K562 (cell line): ENCODE measurements at regions not wholly inside any gene's neighbourhood (a gene's known extent, or its start where the extent isn't known, plus 50 kb on each side); places are given as distances from the start of the nearest gene placed in this dataset.

Experiments
- ATAC-seq: fragments of 200-7000 bp; cut with Tn5 transposase; 3 replicates; pipeline ENCODE4 v1.9.1; 2020; ENCODE audit warnings: moderate library complexity
- BruUV-seq: library from RNA; stranded (reverse); fragments of 400-500 nt; replicated peaks from 2 replicates; lab custom pipeline; 2021; lab: Mats Ljungman, UMichigan
- CTCF ChIA-PET: fragments of 300-600 bp; formaldehyde crosslinking; extraction: SDS; loops from one replicate; lab custom pipeline; 2021; ENCODE audit warnings: low intra/inter-chr PET ratio; lab: Yijun Ruan, JAX
- POLR2A ChIA-PET: fragments of 300-600, 350-650 bp; sonication (Branson Sonifier 250); formaldehyde crosslinking; extraction: SDS; loops from one replicate; lab custom pipeline; 2021; ENCODE audit warnings: antibody characterized with exemption, inconsistent platforms; lab: Yijun Ruan, JAX
- DNase-seq, 4 experiments: peaks; one replicate each; pipeline versions ENCODE4 v3.0.0 to v3.0.0-alpha.2; 2011 to 2018; ENCODE audit warnings: low spot score in 3 of 4, mixed read lengths in 3 of 4; ENCODE audit errors: extremely low read depth in 1 of 4
- FAIRE-seq: peaks from 2 replicates; lab custom pipeline; 2011; peaks lifted over from hg19 to GRCh38; lab: Jason Lieb, UNC
- H2AFZ ChIP-seq: 2 replicates; pipeline ENCODE4 v1.6.0; 2011; ENCODE audit warnings: low read depth, low read length, control low read depth, inconsistent platforms
- H3K27ac ChIP-seq: fragments of 200-600 bp; 3 replicates; pipeline ENCODE4 v1.8.0; 2011; ENCODE audit warnings: low read depth, mild to moderate bottlenecking, control low read depth, inconsistent platforms, low read length, moderate library complexity, mixed read lengths; ENCODE audit errors: extremely low read depth
- H3K27me3 ChIP-seq, 2 experiments: fragments of 300-600 bp in 1 of 2; 2 replicates in 1 of 2; 3 replicates in 1 of 2; pipeline versions ENCODE4 v1.6.0 to v1.8.0; 2011; ENCODE audit warnings: inconsistent platforms in 2 of 2, low read length in 2 of 2, mild to moderate bottlenecking in 1 of 2, mixed read lengths in 1 of 2, moderate library complexity in 1 of 2; ENCODE audit not compliant: control insufficient read depth in 2 of 2, insufficient read depth in 2 of 2
- H3K36me3 ChIP-seq: fragments of 300-600 bp; 3 replicates; pipeline ENCODE4 v1.8.0; 2011; ENCODE audit warnings: mild to moderate bottlenecking, low read length, inconsistent platforms; ENCODE audit not compliant: control insufficient read depth, insufficient read depth
- H3K4me1 ChIP-seq, 2 experiments: fragments of 200-600 bp in 1 of 2; replicated peaks in 1 of 2; 2 replicates in 1 of 2; 3 replicates in 1 of 2; pipeline versions ENCODE4 v1.5.1 to v1.8.0; 2011; ENCODE audit warnings: inconsistent platforms in 2 of 2, low read length in 2 of 2, mild to moderate bottlenecking in 1 of 2, mixed read lengths in 1 of 2, moderate library complexity in 1 of 2; ENCODE audit not compliant: control insufficient read depth in 2 of 2, insufficient read depth in 2 of 2
- H3K4me2 ChIP-seq: 2 replicates; pipeline ENCODE4 v1.6.1; 2011; ENCODE audit warnings: low read length, control low read depth, inconsistent platforms, mixed read lengths; ENCODE audit not compliant: insufficient read depth
- H3K4me3 ChIP-seq: fragments of 200-600 bp; sonication (generic), shearing (Covaris generic); 2 replicates; pipeline ENCODE4 v1.5.1; 2016; ENCODE audit warnings: control low read depth, inconsistent platforms
- H3K79me2 ChIP-seq: fragments of 200-600 bp; 3 replicates; pipeline ENCODE4 v1.8.0; 2011; ENCODE audit warnings: low read length, inconsistent platforms; ENCODE audit not compliant: control insufficient read depth, insufficient read depth
- H3K9ac ChIP-seq, 2 experiments: 2 replicates each; pipeline versions ENCODE4 v1.6.0 to v1.6.1; 2011; ENCODE audit warnings: low read depth in 2 of 2, low read length in 2 of 2, control low read depth in 1 of 2, inconsistent platforms in 1 of 2, mild to moderate bottlenecking in 1 of 2, mixed read lengths in 1 of 2; ENCODE audit not compliant: insufficient read depth in 1 of 2
- H3K9me1 ChIP-seq: one replicate; pipeline ENCODE4 v1.6.0; 2011; ENCODE audit warnings: inconsistent platforms, mild to moderate bottlenecking, low read length, moderate library complexity; ENCODE audit not compliant: control insufficient read depth, insufficient read depth
- H3K9me3 ChIP-seq: replicated peaks from 2 replicates; pipeline ENCODE4 v1.5.1; 2011; ENCODE audit warnings: low read depth, low read length, inconsistent platforms; ENCODE audit not compliant: control insufficient read depth, insufficient read depth
- H4K20me1 ChIP-seq: replicated peaks from 2 replicates; pipeline ENCODE4 v1.6.1; 2011; ENCODE audit warnings: low read length, inconsistent platforms, mixed read lengths; ENCODE audit not compliant: control insufficient read depth, insufficient read depth
- CREB3 ChIP-seq: fragments of 450-650 bp; conservative IDR thresholded peaks from 2 replicates; pipeline ENCODE4 v1.6.1; 2016; ENCODE audit warnings: missing genetic modification characterization, low read depth, mild to moderate bottlenecking, missing compliant biosample characterization, moderate library complexity
- CREM ChIP-seq: IDR thresholded peaks from 2 replicates; pipeline ENCODE4 v1.6.1; 2014; ENCODE audit warnings: antibody characterized with exemption, low read depth
- TAF1 ChIP-seq: IDR thresholded peaks from 2 replicates; pipeline ENCODE4 v1.6.1; 2011; ENCODE audit warnings: mild to moderate bottlenecking, low read length, moderate library complexity; ENCODE audit not compliant: insufficient read depth, control insufficient read depth, severe bottlenecking; ENCODE audit errors: extremely low read depth
- WGBS: fragments of 100-300 bp; shearing (Covaris generic); methylation state at CpG from one replicate; pipeline ENCODE4 v1.1.6; 2016; ENCODE audit warnings: low coverage, mixed read lengths; ENCODE audit not compliant: insufficient coverage; ENCODE audit errors: missing lambda C conversion rate; 5-methylcytosine and 5-hydroxymethylcytosine counted together
- in situ Hi-C: fragments of 300-500 bp; cut with MboI; formaldehyde crosslinking; loops from 4 replicates; pipeline ENCODE4 v1.15.0; 2018; ENCODE audit warnings: inconsistent platforms, mixed read lengths
- intact Hi-C: fragments of 100-400 bp; cut with micrococcal nuclease; formaldehyde crosslinking; loops from 2 replicates; pipeline ENCODE4 v1.14.2; 2022
- TF ChIP-seq, protein P1 (sequence below), 2 experiments: fragments of 250-450 bp in 1 of 2; fragments of 450-650 bp in 1 of 2; sonication (Bioruptor Pico) in 1 of 2; IDR thresholded peaks; 2 replicates each; pipeline versions ENCODE4 v1.6.1 to v1.8.0; 2016 to 2021; ENCODE audit warnings: mild to moderate bottlenecking in 2 of 2, moderate library complexity in 2 of 2, missing compliant biosample characterization in 1 of 2, missing genetic modification characterization in 1 of 2

GRCh38 chr15:58336161-58336560 is 95.6 kb upstream of the LIPC start:
- ChIA-PET POLR2A (interaction anchor here (1.0 kb wide), 1 partner anchor 23 kb away, joined by 3 read pairs; no protein-coding TSS in a partner anchor), CTCF (no interaction called here)
- Histone ChIP-seq H3K9me1 (no peaks in the 10 kb centered on the region), H3K79me2 (no peaks in the 10 kb centered on the region), H3K27ac (no peak overlapping the region), H3K4me3 (no peak overlapping the region), H3K36me3 (no peaks in the 10 kb centered on the region), H4K20me1 (no peaks in the 10 kb centered on the region)
- no peak for FAIRE-seq
- BruUV-seq: no TSS peak
- in situ Hi-C loops: no loop called here
- ATAC-seq: no peak
- TF ChIP-seq CREB3 (tag) (no peak), CREM (no peak), TAF1 (no peak)
- TF ChIP-seq, protein P1, sequence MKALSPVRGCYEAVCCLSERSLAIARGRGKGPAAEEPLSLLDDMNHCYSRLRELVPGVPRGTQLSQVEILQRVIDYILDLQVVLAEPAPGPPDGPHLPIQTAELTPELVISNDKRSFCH (CRISPR knock-in tag; IDR thresholded peaks at IDR 0.05): no peak
- TF ChIP-seq, protein P1 (tag; IDR thresholded peaks at IDR 0.05): no peak
- TF ChIP-seq, all 486 proteins: peak for 0
- H3K4me2 ChIP-seq: no peak overlapping the region
- no peak for DNase-seq
- intact Hi-C loops: no loop called here
- H3K9me3 ChIP-seq: peaks cover 11% of the 10 kb centered on the region
- H2AFZ ChIP-seq: peak overlapping the region; percentile 60
- H3K27me3 ChIP-seq: no peaks in the 10 kb centered on the region
- WGBS: 35% methylated on average over 3 of the region's 3 CpGs
- H3K4me1 ChIP-seq: peaks cover 2 to 21% of the 10 kb centered on the region in 2 experiments; a peak in 4 of 5 replicates
- H3K9ac ChIP-seq: no peak overlapping the region
